ENCODE measurements at regions not wholly inside any gene's neighbourhood (a gene's known extent, or its start where the extent isn't known, plus 50 kb on each side); places are given as distances from the start of the nearest gene placed in this dataset.

GRCh38 chr17:27049104-27049784 is 244.7 kb upstream of the WSB1 start:
- DNase-seq (no peak), ATAC-seq (no peak)
- Histone ChIP-seq H3K4me1 (no peaks in the 10 kb centered on the region), H3K27ac (no peak overlapping the region), H3K9me3 (no peaks in the 10 kb centered on the region), H3K4me3 (no peak overlapping the region), H3K36me3 (no peaks in the 10 kb centered on the region), H3K27me3 (ENCODE audit: low read depth) (no peaks in the 10 kb centered on the region)
- no peak for TF ChIP-seq CTCF (IDR thresholded peaks at IDR 0.05)
- intact Hi-C loops (cut with DNase I) = no loop called here

GRCh38 chr17:27065588-27065987 is 228.3 kb upstream of the WSB1 start:
- intact Hi-C loops (cut with DNase I) = no loop called here
- no peaks in the 10 kb centered on the region for H3K4me1 ChIP-seq
- TF ChIP-seq CTCF (IDR thresholded peaks at IDR 0.05) = no peak
- no peaks in the 10 kb centered on the region for H3K36me3 ChIP-seq
- H3K27me3 ChIP-seq (ENCODE audit: low read depth) = no peaks in the 10 kb centered on the region
- DNase-seq (no peak), ATAC-seq (no peak)
- H3K9me3 ChIP-seq = no peaks in the 10 kb centered on the region
- no peak overlapping the region for H3K4me3 ChIP-seq
- no peak overlapping the region for H3K27ac ChIP-seq

GRCh38 chr17:27066315-27066714 is 227.6 kb upstream of the WSB1 start:
- Histone ChIP-seq H3K27ac (no peak overlapping the region), H3K36me3 (no peaks in the 10 kb centered on the region), H3K4me3 (no peak overlapping the region), H3K9me3 (no peaks in the 10 kb centered on the region), H3K4me1 (no peaks in the 10 kb centered on the region), H3K27me3 (ENCODE audit: low read depth) (no peaks in the 10 kb centered on the region)
- DNase-seq = no peak
- no peak for TF ChIP-seq CTCF (IDR thresholded peaks at IDR 0.05)
- intact Hi-C loops (cut with DNase I) = no loop called here
- no peak for ATAC-seq

GRCh38 chr17:27069842-27070508 is 223.9 kb upstream of the WSB1 start:
- H3K27me3 ChIP-seq (ENCODE audit: low read depth) = no peaks in the 10 kb centered on the region
- H3K36me3 ChIP-seq = no peaks in the 10 kb centered on the region
- no peaks in the 10 kb centered on the region for H3K4me1 ChIP-seq
- ATAC-seq (no peak), DNase-seq (no peak)
- no peak for TF ChIP-seq CTCF (IDR thresholded peaks at IDR 0.05)
- no peak overlapping the region for H3K27ac ChIP-seq
- no peaks in the 10 kb centered on the region for H3K9me3 ChIP-seq
- intact Hi-C loops (cut with DNase I) = no loop called here
- no peak overlapping the region for H3K4me3 ChIP-seq

- Histone ChIP-seq H3K27me3 (ENCODE audit: low read depth) (no peaks in the 10 kb centered on the region), H3K4me1 (no peaks in the 10 kb centered on the region), H3K9me3 (no peaks in the 10 kb centered on the region), H3K27ac (no peak overlapping the region), H3K36me3 (no peaks in the 10 kb centered on the region), H3K4me3 (no peak overlapping the region)
- ATAC-seq = no peak
- intact Hi-C loops (cut with DNase I) = no loop called here
- no peak for DNase-seq
- TF ChIP-seq CTCF (IDR thresholded peaks at IDR 0.05) = no peak
Observed at GRCh38 chr17:27070836-27071235, 223.1 kb upstream of the WSB1 start.

All from lower lobe of right lung (tissue), 2 donors.